ENCODE measurements at regions not wholly inside any gene's neighbourhood (a gene's known extent, or its start where the extent isn't known, plus 50 kb on each side); places are given as distances from the start of the nearest gene placed in this dataset.
"Not testable (repeated sequence)": the region's sequence is repeated elsewhere in the genome, so short reads cannot be mapped to it uniquely, and the experiment has no call there.

- no peak for DNase-seq (ENCODE audit: low read depth, low spot score)
- no peak for TF ChIP-seq CTCF (IDR thresholded peaks at IDR 0.05; ENCODE audit: low read depth, low read length)
- in situ Hi-C loops (cut with HindIII; ENCODE audit: low sequenced_read_pairs): no loop called here
- no peak overlapping the region for H3K4me3 ChIP-seq (ENCODE audit: low read depth, low read length)
Measured at GRCh38 chr1:192887426-192887825, 78.6 kb downstream of the RGS2 start.

GRCh38 chr1:192888574-192888973 is 79.7 kb downstream of the RGS2 start:
- H3K4me3 ChIP-seq (ENCODE audit: low read depth, low read length): no peak overlapping the region
- no peak for TF ChIP-seq CTCF (IDR thresholded peaks at IDR 0.05; ENCODE audit: low read depth, low read length)
- in situ Hi-C loops (cut with HindIII; ENCODE audit: low sequenced_read_pairs): no loop called here
- no peak for DNase-seq (ENCODE audit: low read depth, low spot score)

GRCh38 chr1:192889082-192889481 is 80.2 kb downstream of the RGS2 start:
- no peak for DNase-seq (ENCODE audit: low read depth, low spot score)
- no peak for TF ChIP-seq CTCF (IDR thresholded peaks at IDR 0.05; ENCODE audit: low read depth, low read length)
- in situ Hi-C loops (cut with HindIII; ENCODE audit: low sequenced_read_pairs): no loop called here
- no peak overlapping the region for H3K4me3 ChIP-seq (ENCODE audit: low read depth, low read length)

DNA sequence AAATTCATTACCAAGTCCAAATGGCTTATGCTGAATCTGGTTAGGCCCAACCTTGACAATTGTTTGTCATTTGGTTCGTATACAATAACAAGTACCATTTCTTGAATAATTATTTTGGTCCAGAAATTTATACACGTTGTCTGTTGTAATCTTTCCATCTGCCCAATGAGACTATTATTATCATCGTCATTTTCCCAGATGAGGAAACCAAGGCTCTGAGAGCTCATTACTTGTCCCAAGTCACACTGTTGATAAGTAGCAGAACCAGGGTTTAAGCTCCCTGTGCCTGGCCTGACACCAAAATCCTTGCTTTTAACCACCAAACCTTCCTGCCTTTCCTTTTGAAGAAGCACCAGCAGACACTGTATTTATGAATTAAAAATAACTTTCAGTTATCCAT is 81.3 kb downstream of the RGS2 start:
- no peak for DNase-seq (ENCODE audit: low read depth, low spot score)
- in situ Hi-C loops (cut with HindIII; ENCODE audit: low sequenced_read_pairs): no loop called here
- no peak overlapping the region for H3K4me3 ChIP-seq (ENCODE audit: low read depth, low read length)
- no peak for TF ChIP-seq CTCF (IDR thresholded peaks at IDR 0.05; ENCODE audit: low read depth, low read length)

DNA sequence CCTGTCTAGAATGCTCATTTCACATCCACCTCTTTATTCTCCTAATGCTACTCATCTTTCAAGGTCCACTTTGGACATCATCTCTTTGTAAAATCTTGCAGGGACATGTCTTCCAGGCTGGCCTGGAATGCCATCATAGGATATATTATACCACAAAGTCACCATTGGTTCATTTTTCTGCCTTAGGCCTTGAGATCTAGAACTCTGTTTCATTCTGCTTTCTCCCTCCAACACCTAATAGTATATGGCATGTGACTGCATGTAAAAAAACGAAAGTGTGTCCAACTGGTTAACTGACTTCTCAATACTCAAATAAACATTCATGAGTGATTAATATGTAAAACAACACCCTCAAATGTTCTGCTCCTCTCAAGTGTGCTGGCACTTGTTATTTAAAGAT is 84.1 kb downstream of the RGS2 start:
- in situ Hi-C loops (cut with HindIII; ENCODE audit: low sequenced_read_pairs): no loop called here
- DNase-seq (ENCODE audit: low read depth, low spot score): no peak
- H3K4me3 ChIP-seq (ENCODE audit: low read depth, low read length): no peak overlapping the region
- TF ChIP-seq CTCF (IDR thresholded peaks at IDR 0.05; ENCODE audit: low read depth, low read length): no peak

- H3K4me3 ChIP-seq (ENCODE audit: low read depth, low read length); DNase-seq (ENCODE audit: low read depth, low spot score); in situ Hi-C loops (cut with HindIII; ENCODE audit: low sequenced_read_pairs): not testable (repeated sequence)
Measured at GRCh38 chr1:192895487-192895886, 86.6 kb downstream of the RGS2 start.

DNA sequence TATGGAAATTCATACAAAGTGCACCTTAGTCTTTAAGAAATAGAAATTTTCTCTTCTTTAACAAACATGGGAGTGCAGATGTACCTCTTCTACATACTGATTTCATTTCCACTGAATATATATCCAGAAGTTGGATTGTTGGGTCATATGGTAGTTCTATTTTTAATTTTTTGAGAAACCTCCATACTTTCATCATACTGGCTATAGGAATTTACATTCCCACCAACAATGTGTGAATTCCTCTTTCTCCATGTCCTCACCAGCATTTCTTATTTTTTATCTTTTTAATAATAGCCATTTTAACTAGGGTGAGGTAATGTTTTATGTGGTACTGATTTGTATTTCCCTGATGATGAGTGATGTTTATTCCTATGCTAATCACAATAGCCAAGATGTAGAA is 87.5 kb downstream of the RGS2 start:
- no peak for TF ChIP-seq CTCF (IDR thresholded peaks at IDR 0.05; ENCODE audit: low read depth, low read length)
- H3K4me3 ChIP-seq (ENCODE audit: low read depth, low read length): no peak overlapping the region
- DNase-seq (ENCODE audit: low read depth, low spot score): no peak
- in situ Hi-C loops (cut with HindIII; ENCODE audit: low sequenced_read_pairs): no loop called here
